ENCODE measurements at regions not wholly inside any gene's neighbourhood (a gene's known extent, or its start where the extent isn't known, plus 50 kb on each side); places are given as distances from the start of the nearest gene placed in this dataset.
"Not testable (repeated sequence)": the region's sequence is repeated elsewhere in the genome, so short reads cannot be mapped to it uniquely, and the experiment has no call there.

DNA sequence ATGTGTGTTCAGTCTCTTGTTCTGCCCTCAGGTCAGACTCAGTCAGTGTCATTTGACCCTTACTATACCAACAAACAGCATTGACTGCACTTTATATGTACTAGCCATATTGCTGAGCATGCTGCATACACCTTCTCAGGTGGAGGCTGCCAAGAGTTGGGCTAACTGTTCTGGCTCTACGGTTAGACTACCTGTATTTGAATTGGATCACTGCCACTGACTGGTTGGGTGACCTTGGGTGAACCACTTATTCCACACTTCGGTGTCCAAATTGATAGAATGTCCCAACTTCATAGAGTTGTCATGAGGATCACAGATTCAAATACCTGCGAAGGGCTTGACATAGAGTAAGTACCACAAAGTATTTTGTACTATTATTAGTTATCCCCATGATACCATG is 91.2 kb upstream of the GPR50 start:
- Histone ChIP-seq H3K36me3 (no peaks in the 10 kb centered on the region), H3K27ac (no peak overlapping the region), H3K4me1 (ENCODE audit: control insufficient read depth in 1 of 2, insufficient read depth in 1 of 2, low read depth in 1 of 2, low read length in 1 of 2) (no peaks in the 10 kb centered on the region), H3K4me3 (ENCODE audit: low read depth in 1 of 2, low read length in 1 of 2) (no peak overlapping the region), H3K9me3 (no peaks in the 10 kb centered on the region), H3K27me3 (peaks cover 27% of the 10 kb centered on the region)
- TF ChIP-seq, protein P1, sequence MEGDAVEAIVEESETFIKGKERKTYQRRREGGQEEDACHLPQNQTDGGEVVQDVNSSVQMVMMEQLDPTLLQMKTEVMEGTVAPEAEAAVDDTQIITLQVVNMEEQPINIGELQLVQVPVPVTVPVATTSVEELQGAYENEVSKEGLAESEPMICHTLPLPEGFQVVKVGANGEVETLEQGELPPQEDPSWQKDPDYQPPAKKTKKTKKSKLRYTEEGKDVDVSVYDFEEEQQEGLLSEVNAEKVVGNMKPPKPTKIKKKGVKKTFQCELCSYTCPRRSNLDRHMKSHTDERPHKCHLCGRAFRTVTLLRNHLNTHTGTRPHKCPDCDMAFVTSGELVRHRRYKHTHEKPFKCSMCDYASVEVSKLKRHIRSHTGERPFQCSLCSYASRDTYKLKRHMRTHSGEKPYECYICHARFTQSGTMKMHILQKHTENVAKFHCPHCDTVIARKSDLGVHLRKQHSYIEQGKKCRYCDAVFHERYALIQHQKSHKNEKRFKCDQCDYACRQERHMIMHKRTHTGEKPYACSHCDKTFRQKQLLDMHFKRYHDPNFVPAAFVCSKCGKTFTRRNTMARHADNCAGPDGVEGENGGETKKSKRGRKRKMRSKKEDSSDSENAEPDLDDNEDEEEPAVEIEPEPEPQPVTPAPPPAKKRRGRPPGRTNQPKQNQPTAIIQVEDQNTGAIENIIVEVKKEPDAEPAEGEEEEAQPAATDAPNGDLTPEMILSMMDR (IDR thresholded peaks at IDR 0.05): no peak

- TF ChIP-seq, protein P1 (IDR thresholded peaks at IDR 0.05): no peak
- no peaks in the 10 kb centered on the region for H3K9me3 ChIP-seq
- H3K36me3 ChIP-seq: no peaks in the 10 kb centered on the region
These were observed 88.2 kb upstream of the GPR50 start for GRCh38 chrX:151088221-151088620.

GRCh38 chrX:151099001-151099400 is 77.4 kb upstream of the GPR50 start:
- no peaks in the 10 kb centered on the region for H3K27me3 ChIP-seq

More at GRCh38 chrX:151088221-151088620, 88.2 kb upstream of the GPR50 start:
- Histone ChIP-seq H3K4me1 (ENCODE audit: control insufficient read depth in 1 of 2, insufficient read depth in 1 of 2, low read depth in 1 of 2, low read length in 1 of 2) (no peaks in the 10 kb centered on the region), H3K4me3 (ENCODE audit: low read depth in 1 of 2, low read length in 1 of 2) (no peak overlapping the region), H3K27me3 (peaks cover 11% of the 10 kb centered on the region), H3K27ac (no peak overlapping the region)

GRCh38 chrX:151100799-151101198 is 75.6 kb upstream of the GPR50 start:
- Histone ChIP-seq H3K27ac (no peak overlapping the region), H3K36me3 (no peaks in the 10 kb centered on the region), H3K4me3 (ENCODE audit: low read depth in 1 of 2, low read length in 1 of 2) (no peak overlapping the region), H3K9me3 (no peaks in the 10 kb centered on the region), H3K27me3 (no peaks in the 10 kb centered on the region), H3K4me1 (ENCODE audit: control insufficient read depth in 1 of 2, insufficient read depth in 1 of 2, low read depth in 1 of 2, low read length in 1 of 2) (no peaks in the 10 kb centered on the region)
- TF ChIP-seq, protein P1 (IDR thresholded peaks at IDR 0.05): no peak

More at GRCh38 chrX:151099001-151099400, 77.4 kb upstream of the GPR50 start:
- Histone ChIP-seq H3K27ac (no peak overlapping the region), H3K9me3 (no peaks in the 10 kb centered on the region), H3K4me3 (ENCODE audit: low read depth in 1 of 2, low read length in 1 of 2) (no peak overlapping the region), H3K4me1 (ENCODE audit: control insufficient read depth in 1 of 2, insufficient read depth in 1 of 2, low read depth in 1 of 2, low read length in 1 of 2) (no peaks in the 10 kb centered on the region), H3K36me3 (no peaks in the 10 kb centered on the region)
- TF ChIP-seq, protein P1 (IDR thresholded peaks at IDR 0.05): no peak

DNA sequence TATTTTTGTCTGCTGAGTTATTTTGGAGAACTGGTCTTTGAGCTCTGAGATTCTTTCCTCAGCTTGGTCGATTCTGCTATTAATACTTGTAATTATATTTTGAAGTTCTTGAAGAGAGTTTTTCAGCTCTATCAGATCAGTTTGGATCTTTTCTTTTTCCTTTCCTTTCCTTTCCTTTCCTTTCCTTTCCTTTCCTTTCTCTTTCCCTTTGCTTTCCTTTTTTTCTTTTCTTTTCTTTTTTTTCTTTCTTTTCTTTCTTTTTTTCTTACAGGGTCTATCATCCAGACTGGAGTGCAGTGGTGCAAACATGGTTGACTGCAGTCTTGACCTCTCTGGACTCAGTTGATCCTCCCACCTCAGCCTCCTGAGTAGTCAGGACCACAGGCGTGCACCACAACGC is 63.2 kb upstream of the GPR50 start:
- H3K4me1 ChIP-seq (ENCODE audit: control insufficient read depth in 1 of 2, insufficient read depth in 1 of 2, low read depth in 1 of 2, low read length in 1 of 2); H3K27me3 ChIP-seq; H3K36me3 ChIP-seq; H3K4me3 ChIP-seq (ENCODE audit: low read depth in 1 of 2, low read length in 1 of 2); H3K9me3 ChIP-seq; H3K27ac ChIP-seq: not testable (repeated sequence)

Data from neutrophil (primary cell).